HL-60 (cell line): ENCODE measurements at regions not wholly inside any gene's neighbourhood (a gene's known extent, or its start where the extent isn't known, plus 50 kb on each side); places are given as distances from the start of the nearest gene placed in this dataset.

Source experiments
- DNase-seq, 2 experiments: peaks; one replicate each; pipeline ENCODE4 v3.0.0-alpha.2; 2010 to 2020; ENCODE audit warnings: low read depth in 1 of 2, low spot score in 1 of 2
- H3K27ac ChIP-seq: fragments of 250-450 bp; sonication (Bioruptor Pico); replicated peaks from 2 replicates; pipeline ENCODE4 v1.5.1; 2020; ENCODE audit warnings: mild to moderate bottlenecking, moderate library complexity
- H3K27me3 ChIP-seq: fragments of 250-450 bp; sonication (Bioruptor Pico); 2 replicates; pipeline ENCODE4 v1.5.1; 2021; ENCODE audit warnings: mild to moderate bottlenecking, moderate library complexity; ENCODE audit not compliant: insufficient read depth, poor library complexity, severe bottlenecking
- H3K4me3 ChIP-seq: replicated peaks from 2 replicates; pipeline ENCODE4 v1.5.1; 2011; ENCODE audit warnings: mild to moderate bottlenecking, control low read depth, low read length; ENCODE audit not compliant: insufficient read depth
- CTCF ChIP-seq: IDR thresholded peaks from one replicate; pipeline ENCODE4 v1.5.1; 2011; ENCODE audit warnings: low read length, control low read depth, inconsistent platforms; ENCODE audit not compliant: insufficient read depth
- GABPA ChIP-seq: IDR thresholded peaks from 2 replicates; pipeline ENCODE4 v1.6.1; 2012; ENCODE audit warnings: low read depth
- POLR2AphosphoS5 ChIP-seq: IDR thresholded peaks from 2 replicates; pipeline ENCODE4 v1.6.1; 2012; ENCODE audit warnings: low read depth
- REST ChIP-seq: IDR thresholded peaks from 2 replicates; pipeline ENCODE4 v1.6.1; 2012; ENCODE audit warnings: low read depth; ENCODE audit not compliant: insufficient replicate concordance
- SPI1 ChIP-seq: IDR thresholded peaks from 2 replicates; pipeline ENCODE4 v1.6.1; 2012; ENCODE audit warnings: low read depth, mild to moderate bottlenecking, borderline replicate concordance

- DNase-seq = no peak
- TF ChIP-seq GABPA = no peak
- no peak for TF ChIP-seq REST
- TF ChIP-seq CTCF = no peak
- TF ChIP-seq POLR2AphosphoS5 = no peak
- no peak for TF ChIP-seq SPI1
- no peak overlapping the region for H3K27ac ChIP-seq
- no peak overlapping the region for H3K4me3 ChIP-seq
- no peaks in the 10 kb centered on the region for H3K27me3 ChIP-seq
These were observed 812.3 kb downstream of the PLA2G4A start for GRCh38 chr1:187641015-187641414.

- TF ChIP-seq POLR2AphosphoS5 = no peak
- no peak for TF ChIP-seq SPI1
- TF ChIP-seq CTCF = no peak
- no peak for TF ChIP-seq REST
- no peak for TF ChIP-seq GABPA
- Histone ChIP-seq H3K27me3 (no peaks in the 10 kb centered on the region), H3K27ac (no peak overlapping the region), H3K4me3 (no peak overlapping the region)
- no peak for DNase-seq
These were observed 812.7 kb downstream of the PLA2G4A start for GRCh38 chr1:187641463-187641862.

- TF ChIP-seq SPI1 = no peak
- TF ChIP-seq POLR2AphosphoS5 = no peak
- no peak for TF ChIP-seq GABPA
- no peak for DNase-seq
- no peak overlapping the region for H3K27ac ChIP-seq
- H3K27me3 ChIP-seq = no peaks in the 10 kb centered on the region
- H3K4me3 ChIP-seq = no peak overlapping the region
These were observed 813.2 kb downstream of the PLA2G4A start for GRCh38 chr1:187641907-187642306.

GRCh38 chr1:187645651-187646050, 816.9 kb downstream of the PLA2G4A start:
- no peak overlapping the region for H3K4me3 ChIP-seq
- no peak overlapping the region for H3K27ac ChIP-seq
- no peak for TF ChIP-seq SPI1
- TF ChIP-seq GABPA = no peak
- no peak for TF ChIP-seq CTCF
- no peak for TF ChIP-seq REST
- TF ChIP-seq POLR2AphosphoS5 = no peak
- no peaks in the 10 kb centered on the region for H3K27me3 ChIP-seq
- DNase-seq = no peak
